Nephron progenitor cell (in vitro differentiated cells): ENCODE measurements at regions not wholly inside any gene's neighbourhood (a gene's known extent, or its start where the extent isn't known, plus 50 kb on each side); places are given as distances from the start of the nearest gene placed in this dataset.

Source experiments
- DNase-seq: peaks from one replicate; pipeline ENCODE4 v3.0.0; 2021
- H3K27ac Mint-ChIP-seq: 2 replicates; pipeline ENCODE4 v1.8.0; 2021; ENCODE audit warnings: mild to moderate bottlenecking, moderate library complexity, mixed read lengths
- H3K27me3 Mint-ChIP-seq: 2 replicates; pipeline ENCODE4 v1.8.0; 2021; ENCODE audit warnings: mild to moderate bottlenecking, low read depth, mixed read lengths; ENCODE audit not compliant: poor library complexity
- H3K36me3 Mint-ChIP-seq: 2 replicates; pipeline ENCODE4 v1.8.0; 2021; ENCODE audit warnings: low read depth, mixed read lengths
- H3K4me1 Mint-ChIP-seq: 2 replicates; pipeline ENCODE4 v1.8.0; 2021; ENCODE audit warnings: mixed read lengths
- H3K4me3 Mint-ChIP-seq: 2 replicates; pipeline ENCODE4 v1.8.0; 2021; ENCODE audit warnings: mild to moderate bottlenecking, moderate library complexity, mixed read lengths
- H3K9me3 Mint-ChIP-seq: 2 replicates; pipeline ENCODE4 v1.8.0; 2021; ENCODE audit warnings: mild to moderate bottlenecking, moderate library complexity, mixed read lengths
- CTCF ChIP-seq: fragments of 200-600 bp; sonication (generic); IDR thresholded peaks from 2 replicates; pipeline ENCODE4 v1.5.0; 2021; ENCODE audit warnings: antibody characterized with exemption

GRCh38 chr6:147621263-147621662, 112.8 kb downstream of the SAMD5 start:
- H3K27ac Mint-ChIP-seq: no peak overlapping the region
- no peak for TF ChIP-seq CTCF
- DNase-seq: no peak

GRCh38 chr6:147621961-147622360, 113.5 kb downstream of the SAMD5 start:
- no peak for TF ChIP-seq CTCF
- H3K4me3 Mint-ChIP-seq: no peak overlapping the region
- peaks cover 5% of the 10 kb centered on the region for H3K9me3 Mint-ChIP-seq
- DNase-seq: no peak
- H3K27me3 Mint-ChIP-seq: no peaks in the 10 kb centered on the region
- H3K4me1 Mint-ChIP-seq: peaks cover 8% of the 10 kb centered on the region
- no peaks in the 10 kb centered on the region for H3K36me3 Mint-ChIP-seq
- H3K27ac Mint-ChIP-seq: no peak overlapping the region

More at GRCh38 chr6:147621263-147621662, 112.8 kb downstream of the SAMD5 start:
- H3K27me3 Mint-ChIP-seq: no peaks in the 10 kb centered on the region
- H3K4me3 Mint-ChIP-seq: no peak overlapping the region
- H3K36me3 Mint-ChIP-seq: no peaks in the 10 kb centered on the region
- peaks cover 5% of the 10 kb centered on the region for H3K9me3 Mint-ChIP-seq
- H3K4me1 Mint-ChIP-seq: peaks cover 8% of the 10 kb centered on the region

GRCh38 chr6:147624946-147625515, 116.5 kb downstream of the SAMD5 start:
- peaks cover 5% of the 10 kb centered on the region for H3K9me3 Mint-ChIP-seq
- no peaks in the 10 kb centered on the region for H3K36me3 Mint-ChIP-seq
- H3K4me3 Mint-ChIP-seq: no peak overlapping the region
- TF ChIP-seq CTCF: no peak
- H3K27ac Mint-ChIP-seq: no peak overlapping the region
- H3K4me1 Mint-ChIP-seq: peaks cover 8% of the 10 kb centered on the region
- no peak for DNase-seq
- H3K27me3 Mint-ChIP-seq: no peaks in the 10 kb centered on the region

- H3K4me1 Mint-ChIP-seq: peaks cover 8% of the 10 kb centered on the region
- H3K36me3 Mint-ChIP-seq: no peaks in the 10 kb centered on the region
- no peak overlapping the region for H3K4me3 Mint-ChIP-seq
- peak overlapping the region; percentile 36 for H3K27ac Mint-ChIP-seq
- H3K9me3 Mint-ChIP-seq: peaks cover 10% of the 10 kb centered on the region
- DNase-seq: no peak
- H3K27me3 Mint-ChIP-seq: no peaks in the 10 kb centered on the region
- no peak for TF ChIP-seq CTCF
Observed at GRCh38 chr6:147625946-147626345, 117.5 kb downstream of the SAMD5 start.

- no peak for TF ChIP-seq CTCF
- peaks cover 11% of the 10 kb centered on the region for H3K9me3 Mint-ChIP-seq
- peaks cover 3% of the 10 kb centered on the region for H3K27me3 Mint-ChIP-seq
- no peak overlapping the region for H3K4me3 Mint-ChIP-seq
- peaks cover 8% of the 10 kb centered on the region for H3K4me1 Mint-ChIP-seq
- DNase-seq: no peak
- H3K27ac Mint-ChIP-seq: no peak overlapping the region
- H3K36me3 Mint-ChIP-seq: no peaks in the 10 kb centered on the region
Observed at GRCh38 chr6:147627411-147627810, 118.9 kb downstream of the SAMD5 start.

- no peak for TF ChIP-seq CTCF
- DNase-seq: no peak
- Mint-ChIP-seq H3K27me3 (peaks cover 3% of the 10 kb centered on the region), H3K9me3 (peaks cover 23% of the 10 kb centered on the region), H3K27ac (no peak overlapping the region), H3K4me1 (no peaks in the 10 kb centered on the region), H3K36me3 (no peaks in the 10 kb centered on the region), H3K4me3 (no peak overlapping the region)
Observed at GRCh38 chr6:147633191-147633590, 124.7 kb downstream of the SAMD5 start.
